Panc1 (cell line): ENCODE measurements at regions not wholly inside any gene's neighbourhood (a gene's known extent, or its start where the extent isn't known, plus 50 kb on each side); places are given as distances from the start of the nearest gene placed in this dataset.

Experiments used
- ATAC-seq: fragments of 200-7000 bp; cut with Tn5 transposase; 2 replicates; pipeline ENCODE4 v1.9.1; 2020; ENCODE audit warnings: mild to moderate bottlenecking, moderate library complexity
- BruUV-seq: library from RNA; stranded (reverse); fragments of 400-500 nt; replicated peaks from 2 replicates; lab custom pipeline; 2021; lab: Mats Ljungman, UMichigan
- CTCF ChIA-PET: fragments of 300-600 bp; sonication (Branson Sonifier 250); formaldehyde crosslinking; loops from one replicate; lab custom pipeline; 2022; ENCODE audit warnings: antibody characterized with exemption; lab: Charles Lee
- POLR2A ChIA-PET: fragments of 300-600 bp; sonication (Branson Sonifier 250); formaldehyde crosslinking; loops from one replicate; lab custom pipeline; 2022; ENCODE audit warnings: antibody characterized with exemption; lab: Charles Lee
- DNase-seq: peaks from one replicate; pipeline ENCODE4 v3.0.0-alpha.2; 2010; ENCODE audit warnings: low read depth, low spot score
- H3K27ac ChIP-seq: 2 replicates; pipeline ENCODE4 v1.5.1; 2011; ENCODE audit warnings: mild to moderate bottlenecking, low read length, inconsistent platforms
- H3K27me3 ChIP-seq: fragments of 200-500 bp; sonication (Bioruptor generic); 2 replicates; pipeline ENCODE4 v1.6.0; 2014; ENCODE audit warnings: low read length, inconsistent platforms; ENCODE audit not compliant: control insufficient read depth, insufficient read depth
- H3K36me3 ChIP-seq: fragments of 200-500 bp; sonication (Bioruptor generic); 2 replicates; pipeline ENCODE4 v1.5.1; 2014; ENCODE audit warnings: inconsistent platforms, mild to moderate bottlenecking, low read length, moderate library complexity; ENCODE audit not compliant: control insufficient read depth, insufficient read depth
- H3K4me1 ChIP-seq: 2 replicates; pipeline ENCODE4 v1.5.1; 2011; ENCODE audit warnings: inconsistent platforms, mild to moderate bottlenecking, low read length, moderate library complexity; ENCODE audit not compliant: control insufficient read depth, insufficient read depth
- H3K4me3 ChIP-seq, 2 experiments: 2 replicates each; pipeline ENCODE4 v1.5.1; 2011 to 2012; ENCODE audit warnings: low read depth in 2 of 2, low read length in 2 of 2, mild to moderate bottlenecking in 2 of 2, inconsistent platforms in 1 of 2, moderate library complexity in 1 of 2
- H3K9me3 ChIP-seq: fragments of 200-500 bp; sonication (Bioruptor generic); 2 replicates; pipeline ENCODE4 v1.5.1; 2014; ENCODE audit warnings: low read depth, mild to moderate bottlenecking, inconsistent platforms, low read length, moderate library complexity; ENCODE audit not compliant: control insufficient read depth, insufficient read depth
- POLR2AphosphoS5 ChIP-seq: IDR thresholded peaks from 2 replicates; pipeline ENCODE4 v1.6.1; 2012; ENCODE audit warnings: mild to moderate bottlenecking, low read depth, low read length, moderate library complexity
- SIN3A ChIP-seq: IDR thresholded peaks from 2 replicates; pipeline ENCODE4 v1.6.1; 2012; ENCODE audit warnings: low read depth, mild to moderate bottlenecking, low read length, moderate library complexity, borderline replicate concordance; ENCODE audit not compliant: insufficient read depth
- TCF7L2 ChIP-seq: IDR thresholded peaks from 2 replicates; pipeline ENCODE4 v1.6.1; 2011; ENCODE audit warnings: mild to moderate bottlenecking, low read depth, low read length, inconsistent platforms
- in situ Hi-C: cut with HindIII; loops from 2 replicates; pipeline ENCODE4 v1.10.0; 2016; ENCODE audit warnings: low sequenced_read_pairs, low pct_unique_long_range_greater_than_20kb
- intact Hi-C: fragments of 100-400 bp; cut with micrococcal nuclease; formaldehyde crosslinking; loops from one replicate; pipeline ENCODE4 v1.10.0; 2022; ENCODE audit not compliant: unreplicated experiment
- TF ChIP-seq, protein P1 (sequence below), 2 experiments: IDR thresholded peaks; 2 replicates each; pipeline ENCODE4 v1.6.1; 2011 to 2012; ENCODE audit warnings: low read depth in 2 of 2, control low read depth in 1 of 2, low read length in 1 of 2, mild to moderate bottlenecking in 1 of 2, moderate library complexity in 1 of 2; ENCODE audit not compliant: insufficient read depth in 1 of 2
- TF ChIP-seq, protein P2 (sequence below): fragments of 450-650 bp; IDR thresholded peaks from 2 replicates; pipeline ENCODE4 v1.5.1; 2017; ENCODE audit warnings: mild to moderate bottlenecking

DNA sequence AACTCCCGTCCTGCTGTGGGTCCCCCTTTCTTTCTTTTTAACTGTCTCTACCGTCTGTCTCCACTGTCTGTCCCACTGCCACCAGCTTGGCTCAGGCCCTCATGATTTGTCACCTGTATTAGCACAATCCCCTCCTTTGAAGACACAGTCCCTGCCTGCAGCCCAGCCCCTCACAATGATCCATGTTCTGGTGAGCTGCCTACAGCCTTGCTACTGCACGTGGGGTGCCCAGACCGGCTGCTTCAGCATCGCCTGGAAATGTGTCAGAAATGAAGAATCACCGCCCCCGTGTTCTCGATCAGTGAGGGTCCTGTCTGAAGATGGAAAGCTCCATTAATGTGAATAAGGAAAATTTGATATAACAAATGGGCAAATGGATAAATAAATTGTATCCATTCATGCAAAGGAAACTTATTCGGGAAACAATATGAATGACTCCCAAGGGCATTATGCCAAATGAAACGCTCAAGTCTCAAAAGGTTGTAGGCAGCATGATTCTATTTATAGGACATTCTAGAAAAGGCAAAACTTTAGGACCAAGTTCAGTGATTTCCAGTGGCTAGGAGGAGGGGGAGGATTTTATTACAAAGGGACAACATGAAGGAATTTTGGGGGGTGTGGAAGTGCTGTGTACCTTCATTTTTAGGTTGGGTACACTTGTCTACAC is 59.4 kb upstream of the CD83 start:
- intact Hi-C loops (no loop called here), in situ Hi-C loops (no loop called here)
- no peak for TF ChIP-seq POLR2AphosphoS5
- TF ChIP-seq, protein P1, sequence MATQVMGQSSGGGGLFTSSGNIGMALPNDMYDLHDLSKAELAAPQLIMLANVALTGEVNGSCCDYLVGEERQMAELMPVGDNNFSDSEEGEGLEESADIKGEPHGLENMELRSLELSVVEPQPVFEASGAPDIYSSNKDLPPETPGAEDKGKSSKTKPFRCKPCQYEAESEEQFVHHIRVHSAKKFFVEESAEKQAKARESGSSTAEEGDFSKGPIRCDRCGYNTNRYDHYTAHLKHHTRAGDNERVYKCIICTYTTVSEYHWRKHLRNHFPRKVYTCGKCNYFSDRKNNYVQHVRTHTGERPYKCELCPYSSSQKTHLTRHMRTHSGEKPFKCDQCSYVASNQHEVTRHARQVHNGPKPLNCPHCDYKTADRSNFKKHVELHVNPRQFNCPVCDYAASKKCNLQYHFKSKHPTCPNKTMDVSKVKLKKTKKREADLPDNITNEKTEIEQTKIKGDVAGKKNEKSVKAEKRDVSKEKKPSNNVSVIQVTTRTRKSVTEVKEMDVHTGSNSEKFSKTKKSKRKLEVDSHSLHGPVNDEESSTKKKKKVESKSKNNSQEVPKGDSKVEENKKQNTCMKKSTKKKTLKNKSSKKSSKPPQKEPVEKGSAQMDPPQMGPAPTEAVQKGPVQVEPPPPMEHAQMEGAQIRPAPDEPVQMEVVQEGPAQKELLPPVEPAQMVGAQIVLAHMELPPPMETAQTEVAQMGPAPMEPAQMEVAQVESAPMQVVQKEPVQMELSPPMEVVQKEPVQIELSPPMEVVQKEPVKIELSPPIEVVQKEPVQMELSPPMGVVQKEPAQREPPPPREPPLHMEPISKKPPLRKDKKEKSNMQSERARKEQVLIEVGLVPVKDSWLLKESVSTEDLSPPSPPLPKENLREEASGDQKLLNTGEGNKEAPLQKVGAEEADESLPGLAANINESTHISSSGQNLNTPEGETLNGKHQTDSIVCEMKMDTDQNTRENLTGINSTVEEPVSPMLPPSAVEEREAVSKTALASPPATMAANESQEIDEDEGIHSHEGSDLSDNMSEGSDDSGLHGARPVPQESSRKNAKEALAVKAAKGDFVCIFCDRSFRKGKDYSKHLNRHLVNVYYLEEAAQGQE (IDR thresholded peaks at IDR 0.05; ENCODE audit: insufficient read depth in 1 of 2, low read depth in 2 of 2, low read length in 1 of 2), result no peak
- no peak for TF ChIP-seq SIN3A
- TF ChIP-seq, protein P2, sequence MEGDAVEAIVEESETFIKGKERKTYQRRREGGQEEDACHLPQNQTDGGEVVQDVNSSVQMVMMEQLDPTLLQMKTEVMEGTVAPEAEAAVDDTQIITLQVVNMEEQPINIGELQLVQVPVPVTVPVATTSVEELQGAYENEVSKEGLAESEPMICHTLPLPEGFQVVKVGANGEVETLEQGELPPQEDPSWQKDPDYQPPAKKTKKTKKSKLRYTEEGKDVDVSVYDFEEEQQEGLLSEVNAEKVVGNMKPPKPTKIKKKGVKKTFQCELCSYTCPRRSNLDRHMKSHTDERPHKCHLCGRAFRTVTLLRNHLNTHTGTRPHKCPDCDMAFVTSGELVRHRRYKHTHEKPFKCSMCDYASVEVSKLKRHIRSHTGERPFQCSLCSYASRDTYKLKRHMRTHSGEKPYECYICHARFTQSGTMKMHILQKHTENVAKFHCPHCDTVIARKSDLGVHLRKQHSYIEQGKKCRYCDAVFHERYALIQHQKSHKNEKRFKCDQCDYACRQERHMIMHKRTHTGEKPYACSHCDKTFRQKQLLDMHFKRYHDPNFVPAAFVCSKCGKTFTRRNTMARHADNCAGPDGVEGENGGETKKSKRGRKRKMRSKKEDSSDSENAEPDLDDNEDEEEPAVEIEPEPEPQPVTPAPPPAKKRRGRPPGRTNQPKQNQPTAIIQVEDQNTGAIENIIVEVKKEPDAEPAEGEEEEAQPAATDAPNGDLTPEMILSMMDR, result no peak
- TF ChIP-seq TCF7L2, result no peak
- Histone ChIP-seq H3K27ac (no peak overlapping the region), H3K36me3 (no peaks in the 10 kb centered on the region), H3K4me3 (no peak overlapping the region), H3K4me1 (no peaks in the 10 kb centered on the region), H3K27me3 (no peaks in the 10 kb centered on the region), H3K9me3 (peaks cover 8% of the 10 kb centered on the region; the same call in 1 of the 2 replicates)
- DNase-seq (no peak), ATAC-seq (no peak)
- BruUV-seq, result no TSS peak
- ChIA-PET POLR2A (no interaction called here), CTCF (interaction anchor here (1.2 kb wide), 2 partner anchors 8 to 12 kb away, joined by 3 to 5 read pairs; no protein-coding TSS in a partner anchor)

DNA sequence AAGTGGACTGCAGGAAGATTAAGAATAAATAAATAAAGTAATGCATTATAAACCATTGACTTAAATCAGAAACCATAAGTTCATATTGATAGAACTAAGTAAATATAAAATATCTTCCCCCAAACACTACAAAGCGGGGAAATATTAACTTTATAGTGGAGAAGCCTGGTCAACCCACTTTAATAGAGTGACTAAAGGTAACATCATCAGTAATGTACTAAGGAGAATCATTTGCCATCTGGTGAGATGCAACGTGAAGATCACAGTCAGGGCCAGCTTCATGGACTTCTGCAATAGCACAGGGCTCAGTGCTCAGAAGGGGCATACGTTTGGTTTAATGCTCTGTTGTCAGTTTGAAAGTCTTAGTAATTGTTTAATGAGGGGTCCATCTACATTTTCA is 58.8 kb upstream of the CD83 start:
- Histone ChIP-seq H3K4me3 (no peak overlapping the region), H3K36me3 (no peaks in the 10 kb centered on the region), H3K27me3 (no peaks in the 10 kb centered on the region), H3K4me1 (no peaks in the 10 kb centered on the region), H3K27ac (no peak overlapping the region), H3K9me3 (peaks cover 8% of the 10 kb centered on the region; the same call in 1 of the 2 replicates)
- in situ Hi-C loops (no loop called here), intact Hi-C loops (no loop called here)
- TF ChIP-seq SIN3A (no peak), POLR2AphosphoS5 (no peak)
- TF ChIP-seq, protein P2, result no peak
- CTCF ChIA-PET, result no interaction called here
- DNase-seq, result no peak
- no peak for ATAC-seq
- BruUV-seq, result no TSS peak
- POLR2A ChIA-PET, result no interaction called here
